ENCODE measurements at regions not wholly inside any gene's neighbourhood (a gene's known extent, or its start where the extent isn't known, plus 50 kb on each side); places are given as distances from the start of the nearest gene placed in this dataset.
"Not testable (repeated sequence)": the region's sequence is repeated elsewhere in the genome, so short reads cannot be mapped to it uniquely, and the experiment has no call there.

GRCh38 chr16:59336136-59336695 lies 602.1 kb upstream of the GOT2 start:
- Histone ChIP-seq H3K9ac (ENCODE audit: low read depth in 1 of 2, low read length in 2 of 2) (no peak overlapping the region), H3K9me3 (ENCODE audit: control insufficient read depth in 1 of 2, low read length in 2 of 2) (peaks cover 0 to 11% of the 10 kb centered on the region in 2 donors), H3K27me3 (ENCODE audit: control insufficient read depth in 1 of 2, insufficient read depth in 2 of 2, low read length in 2 of 2) (no peaks in the 10 kb centered on the region), H3K27ac (ENCODE audit: low read depth, low read length) (no peak overlapping the region), H3K36me3 (ENCODE audit: control insufficient read depth in 1 of 2, insufficient read depth in 2 of 2, low read length in 2 of 2) (no peaks in the 10 kb centered on the region), H3K4me3 (ENCODE audit: low read depth in 1 of 2, low read length in 2 of 2) (no peak overlapping the region), H3K4me1 (ENCODE audit: control insufficient read depth in 1 of 2, insufficient read depth in 2 of 2, low read length in 2 of 2) (no peaks in the 10 kb centered on the region)

DNA sequence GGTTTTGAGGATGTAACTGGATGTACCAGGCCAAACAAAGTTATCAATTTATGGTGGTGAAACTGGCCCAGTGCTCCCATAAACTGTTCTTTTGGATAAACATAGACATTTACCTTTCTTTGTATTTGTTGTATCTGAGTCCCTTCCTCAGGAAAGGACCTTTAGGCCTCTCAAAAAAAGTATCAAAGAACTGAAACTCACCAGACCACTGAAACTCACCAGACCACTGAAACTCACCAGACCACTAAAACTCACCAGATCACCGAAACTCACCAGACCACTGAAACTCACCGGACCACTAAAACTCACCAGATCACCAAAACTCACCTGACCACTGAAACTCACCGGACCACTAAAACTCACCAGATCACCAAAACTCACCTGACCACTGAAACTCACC lies 597.6 kb upstream of the GOT2 start:
- H3K9ac ChIP-seq (ENCODE audit: low read depth in 1 of 2, low read length in 2 of 2); H3K4me1 ChIP-seq (ENCODE audit: control insufficient read depth in 1 of 2, insufficient read depth in 2 of 2, low read length in 2 of 2); H3K4me3 ChIP-seq (ENCODE audit: low read depth in 1 of 2, low read length in 2 of 2); H3K27ac ChIP-seq (ENCODE audit: low read depth, low read length); H3K27me3 ChIP-seq (ENCODE audit: control insufficient read depth in 1 of 2, insufficient read depth in 2 of 2, low read length in 2 of 2); H3K36me3 ChIP-seq (ENCODE audit: control insufficient read depth in 1 of 2, insufficient read depth in 2 of 2, low read length in 2 of 2): not testable (repeated sequence)
- H3K9me3 ChIP-seq (ENCODE audit: control insufficient read depth in 1 of 2, low read length in 2 of 2), result peaks cover 7 to 10% of the 10 kb centered on the region in 2 donors

GRCh38 chr16:59330019-59330670 lies 596.0 kb upstream of the GOT2 start:
- Histone ChIP-seq H3K27me3 (ENCODE audit: control insufficient read depth in 1 of 2, insufficient read depth in 2 of 2, low read length in 2 of 2) (no peaks in the 10 kb centered on the region), H3K4me3 (ENCODE audit: low read depth in 1 of 2, low read length in 2 of 2) (no peak overlapping the region), H3K27ac (ENCODE audit: low read depth, low read length) (no peak overlapping the region), H3K9ac (ENCODE audit: low read depth in 1 of 2, low read length in 2 of 2) (no peak overlapping the region), H3K36me3 (ENCODE audit: control insufficient read depth in 1 of 2, insufficient read depth in 2 of 2, low read length in 2 of 2) (no peaks in the 10 kb centered on the region), H3K4me1 (ENCODE audit: control insufficient read depth in 1 of 2, insufficient read depth in 2 of 2, low read length in 2 of 2) (no peaks in the 10 kb centered on the region), H3K9me3 (ENCODE audit: control insufficient read depth in 1 of 2, low read length in 2 of 2) (peaks cover 3 to 10% of the 10 kb centered on the region in 2 donors)

DNA sequence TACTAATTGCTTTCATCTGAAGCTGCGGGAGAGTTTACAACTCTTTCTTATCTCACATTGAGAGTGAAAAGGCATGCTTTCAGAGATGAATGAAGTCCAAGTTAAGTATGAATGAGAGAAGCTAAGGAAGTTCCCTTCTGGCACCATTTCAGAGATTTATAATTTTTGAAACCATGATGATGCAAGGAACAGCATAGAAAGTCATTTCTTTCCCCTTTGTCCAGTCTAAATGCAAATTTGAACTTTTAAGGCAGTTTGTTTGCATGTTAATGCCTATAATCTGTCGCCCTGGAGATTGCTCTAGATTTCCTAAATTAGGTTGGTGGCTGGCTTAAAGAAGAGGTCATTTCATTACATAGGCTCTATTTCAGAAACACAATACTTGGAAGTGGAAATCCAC lies 594.8 kb upstream of the GOT2 start:
- Histone ChIP-seq H3K27ac (ENCODE audit: low read depth, low read length) (no peak overlapping the region), H3K4me1 (ENCODE audit: control insufficient read depth in 1 of 2, insufficient read depth in 2 of 2, low read length in 2 of 2) (no peaks in the 10 kb centered on the region)

DNA sequence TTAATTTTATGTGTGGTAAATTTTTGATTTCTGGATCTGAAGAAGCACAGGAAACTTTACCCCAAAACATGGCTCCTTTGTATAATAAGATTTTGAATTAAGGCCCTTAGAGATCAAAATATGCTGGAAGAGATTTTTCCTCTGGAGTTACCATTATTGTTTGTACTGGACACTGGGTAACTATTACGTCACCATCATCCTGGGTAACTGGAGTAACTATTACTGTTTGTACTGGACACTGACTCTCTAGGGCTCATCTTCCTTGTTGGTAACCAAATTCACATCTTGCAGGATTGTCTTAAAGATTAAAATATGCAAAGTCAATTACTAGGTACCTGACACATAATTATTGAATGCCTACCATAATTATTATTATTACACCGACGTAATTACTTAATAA lies 593.8 kb upstream of the GOT2 start:
- peaks cover 2 to 10% of the 10 kb centered on the region in 2 donors for H3K9me3 ChIP-seq (ENCODE audit: control insufficient read depth in 1 of 2, low read length in 2 of 2)
- no peaks in the 10 kb centered on the region for H3K36me3 ChIP-seq (ENCODE audit: control insufficient read depth in 1 of 2, insufficient read depth in 2 of 2, low read length in 2 of 2)
- no peak overlapping the region for H3K27ac ChIP-seq (ENCODE audit: low read depth, low read length)
- no peaks in the 10 kb centered on the region for H3K27me3 ChIP-seq (ENCODE audit: control insufficient read depth in 1 of 2, insufficient read depth in 2 of 2, low read length in 2 of 2)
- H3K9ac ChIP-seq (ENCODE audit: low read depth in 1 of 2, low read length in 2 of 2), result no peak overlapping the region
- no peak overlapping the region for H3K4me3 ChIP-seq (ENCODE audit: low read depth in 1 of 2, low read length in 2 of 2)
- H3K4me1 ChIP-seq (ENCODE audit: control insufficient read depth in 1 of 2, insufficient read depth in 2 of 2, low read length in 2 of 2), result no peaks in the 10 kb centered on the region

More for the DNA sequence above, 594.8 kb upstream of the GOT2 start:
- no peaks in the 10 kb centered on the region for H3K36me3 ChIP-seq (ENCODE audit: control insufficient read depth in 1 of 2, insufficient read depth in 2 of 2, low read length in 2 of 2)
- H3K4me3 ChIP-seq (ENCODE audit: low read depth in 1 of 2, low read length in 2 of 2), result no peak overlapping the region
- peaks cover 2 to 10% of the 10 kb centered on the region in 2 donors for H3K9me3 ChIP-seq (ENCODE audit: control insufficient read depth in 1 of 2, low read length in 2 of 2)
- H3K27me3 ChIP-seq (ENCODE audit: control insufficient read depth in 1 of 2, insufficient read depth in 2 of 2, low read length in 2 of 2), result no peaks in the 10 kb centered on the region
- no peak overlapping the region for H3K9ac ChIP-seq (ENCODE audit: low read depth in 1 of 2, low read length in 2 of 2)

DNA sequence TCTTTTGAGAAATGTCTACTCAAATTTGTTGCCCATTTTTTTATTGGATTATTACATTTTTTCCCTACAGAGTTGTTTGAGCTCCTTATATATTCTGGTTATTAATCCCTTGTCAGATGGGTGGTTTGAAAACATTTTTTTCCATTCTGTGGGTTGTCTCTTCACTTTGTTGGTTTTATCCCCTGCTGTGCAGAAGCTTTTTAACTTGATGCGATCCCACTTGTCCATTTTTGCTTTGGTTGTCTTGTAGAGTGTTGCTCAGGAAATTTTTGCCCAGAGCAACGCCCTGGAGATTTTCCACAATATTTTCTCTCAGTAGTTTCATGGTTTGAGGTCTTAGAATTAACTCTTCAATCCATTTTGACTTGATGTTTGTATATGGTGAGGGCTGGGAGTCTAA lies 592.8 kb upstream of the GOT2 start:
- no peaks in the 10 kb centered on the region for H3K36me3 ChIP-seq (ENCODE audit: control insufficient read depth in 1 of 2, insufficient read depth in 2 of 2, low read length in 2 of 2)
- no peaks in the 10 kb centered on the region for H3K4me1 ChIP-seq (ENCODE audit: control insufficient read depth in 1 of 2, insufficient read depth in 2 of 2, low read length in 2 of 2)
- peaks cover 2 to 10% of the 10 kb centered on the region in 2 donors for H3K9me3 ChIP-seq (ENCODE audit: control insufficient read depth in 1 of 2, low read length in 2 of 2)
- no peak overlapping the region for H3K4me3 ChIP-seq (ENCODE audit: low read depth in 1 of 2, low read length in 2 of 2)
- H3K9ac ChIP-seq (ENCODE audit: low read depth in 1 of 2, low read length in 2 of 2), result no peak overlapping the region
- H3K27ac ChIP-seq (ENCODE audit: low read depth, low read length), result no peak overlapping the region
- no peaks in the 10 kb centered on the region for H3K27me3 ChIP-seq (ENCODE audit: control insufficient read depth in 1 of 2, insufficient read depth in 2 of 2, low read length in 2 of 2)

- H3K4me3 ChIP-seq (ENCODE audit: low read depth in 1 of 2, low read length in 2 of 2), result no peak overlapping the region
- no peaks in the 10 kb centered on the region for H3K36me3 ChIP-seq (ENCODE audit: control insufficient read depth in 1 of 2, insufficient read depth in 2 of 2, low read length in 2 of 2)
- no peak overlapping the region for H3K9ac ChIP-seq (ENCODE audit: low read depth in 1 of 2, low read length in 2 of 2)
- H3K4me1 ChIP-seq (ENCODE audit: control insufficient read depth in 1 of 2, insufficient read depth in 2 of 2, low read length in 2 of 2), result no peaks in the 10 kb centered on the region
- no peaks in the 10 kb centered on the region for H3K27me3 ChIP-seq (ENCODE audit: control insufficient read depth in 1 of 2, insufficient read depth in 2 of 2, low read length in 2 of 2)
- no peak overlapping the region for H3K27ac ChIP-seq (ENCODE audit: low read depth, low read length)
- peaks cover 5 to 14% of the 10 kb centered on the region in 2 donors for H3K9me3 ChIP-seq (ENCODE audit: control insufficient read depth in 1 of 2, low read length in 2 of 2)
Measured at GRCh38 chr16:59324462-59324861, 590.3 kb upstream of the GOT2 start.

DNA sequence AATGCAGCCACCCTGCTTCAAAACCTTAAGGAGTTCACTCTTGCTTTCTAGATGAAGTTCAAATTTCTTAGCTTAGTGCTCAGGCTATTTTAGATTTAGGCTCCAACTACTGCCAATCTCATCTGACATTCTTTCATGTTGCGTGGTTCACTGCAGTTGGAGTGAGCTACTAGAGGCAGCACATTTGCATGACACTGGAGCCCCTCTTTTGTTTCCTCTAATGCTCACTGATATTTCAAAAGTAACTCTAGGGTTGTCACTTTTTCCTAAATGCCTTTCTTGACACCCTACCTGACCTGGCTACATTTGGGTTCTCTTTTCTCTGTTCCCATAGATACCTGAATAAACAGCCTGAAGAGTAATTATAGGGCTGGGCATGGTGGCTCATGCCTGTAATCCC lies 586.5 kb upstream of the GOT2 start:
- peaks cover 5 to 7% of the 10 kb centered on the region in 2 donors for H3K9me3 ChIP-seq (ENCODE audit: control insufficient read depth in 1 of 2, low read length in 2 of 2)
- H3K9ac ChIP-seq (ENCODE audit: low read depth in 1 of 2, low read length in 2 of 2), result no peak overlapping the region
- H3K36me3 ChIP-seq (ENCODE audit: control insufficient read depth in 1 of 2, insufficient read depth in 2 of 2, low read length in 2 of 2), result no peaks in the 10 kb centered on the region
- H3K27ac ChIP-seq (ENCODE audit: low read depth, low read length), result no peak overlapping the region
- H3K4me1 ChIP-seq (ENCODE audit: control insufficient read depth in 1 of 2, insufficient read depth in 2 of 2, low read length in 2 of 2), result no peaks in the 10 kb centered on the region
- no peak overlapping the region for H3K4me3 ChIP-seq (ENCODE audit: low read depth in 1 of 2, low read length in 2 of 2)
- no peaks in the 10 kb centered on the region for H3K27me3 ChIP-seq (ENCODE audit: control insufficient read depth in 1 of 2, insufficient read depth in 2 of 2, low read length in 2 of 2)

DNA sequence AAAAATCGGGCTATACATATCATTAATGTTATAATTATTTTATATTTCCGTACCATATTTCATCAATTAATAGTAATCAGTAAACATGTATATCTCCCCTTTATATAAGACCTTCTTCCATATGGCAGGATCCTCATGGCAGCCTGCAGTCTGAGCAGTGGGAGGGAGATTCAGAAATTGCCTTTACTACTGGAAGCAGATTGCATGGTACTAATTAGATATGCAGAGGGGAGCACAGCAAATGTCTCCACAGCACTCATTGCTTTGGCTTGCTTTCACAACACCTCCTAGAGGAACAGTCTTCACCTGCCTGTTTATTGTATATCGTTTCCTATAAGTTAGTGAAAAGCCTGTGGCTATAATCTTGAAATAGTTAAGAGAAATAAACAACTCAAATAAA lies 585.8 kb upstream of the GOT2 start:
- H3K4me3 ChIP-seq (ENCODE audit: low read depth in 1 of 2, low read length in 2 of 2), result no peak overlapping the region
- no peaks in the 10 kb centered on the region for H3K4me1 ChIP-seq (ENCODE audit: control insufficient read depth in 1 of 2, insufficient read depth in 2 of 2, low read length in 2 of 2)
- H3K27me3 ChIP-seq (ENCODE audit: control insufficient read depth in 1 of 2, insufficient read depth in 2 of 2, low read length in 2 of 2), result no peaks in the 10 kb centered on the region
- H3K36me3 ChIP-seq (ENCODE audit: control insufficient read depth in 1 of 2, insufficient read depth in 2 of 2, low read length in 2 of 2), result no peaks in the 10 kb centered on the region
- H3K9me3 ChIP-seq (ENCODE audit: control insufficient read depth in 1 of 2, low read length in 2 of 2), result peaks cover 4 to 7% of the 10 kb centered on the region in 2 donors
- no peak overlapping the region for H3K27ac ChIP-seq (ENCODE audit: low read depth, low read length)
- no peak overlapping the region for H3K9ac ChIP-seq (ENCODE audit: low read depth in 1 of 2, low read length in 2 of 2)

DNA sequence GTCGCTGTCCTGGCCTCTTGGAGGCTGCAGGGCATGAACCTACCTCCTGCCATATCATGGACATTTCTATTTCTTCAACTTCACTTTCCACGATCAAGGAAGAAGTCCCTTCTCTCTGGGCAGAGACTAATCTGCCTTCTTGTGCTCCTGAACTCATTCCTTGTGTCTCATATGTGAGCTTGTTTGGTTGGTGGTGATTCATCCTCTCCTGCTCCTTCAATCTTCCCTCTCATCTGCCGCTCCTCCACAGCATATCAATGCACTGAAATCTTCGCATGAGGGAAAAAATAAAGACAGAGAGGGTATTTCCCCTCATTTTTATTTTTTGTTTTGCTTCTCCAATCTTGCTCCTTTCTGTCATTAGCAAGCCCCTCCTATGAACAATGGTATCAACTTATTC lies 571.7 kb upstream of the GOT2 start:
- no peaks in the 10 kb centered on the region for H3K36me3 ChIP-seq (ENCODE audit: control insufficient read depth in 1 of 2, insufficient read depth in 2 of 2, low read length in 2 of 2)
- no peak overlapping the region for H3K9ac ChIP-seq (ENCODE audit: low read depth in 1 of 2, low read length in 2 of 2)
- H3K27me3 ChIP-seq (ENCODE audit: control insufficient read depth in 1 of 2, insufficient read depth in 2 of 2, low read length in 2 of 2), result no peaks in the 10 kb centered on the region
- no peaks in the 10 kb centered on the region for H3K4me1 ChIP-seq (ENCODE audit: control insufficient read depth in 1 of 2, insufficient read depth in 2 of 2, low read length in 2 of 2)
- no peak overlapping the region for H3K27ac ChIP-seq (ENCODE audit: low read depth, low read length)
- peaks cover 3 to 5% of the 10 kb centered on the region in 2 donors for H3K9me3 ChIP-seq (ENCODE audit: control insufficient read depth in 1 of 2, low read length in 2 of 2)
- no peak overlapping the region for H3K4me3 ChIP-seq (ENCODE audit: low read depth in 1 of 2, low read length in 2 of 2)

Data from duodenal mucosa (tissue), 2 donors.